Neutrophil (primary cell): ENCODE measurements at regions not wholly inside any gene's neighbourhood (a gene's known extent, or its start where the extent isn't known, plus 50 kb on each side); places are given as distances from the start of the nearest gene placed in this dataset.
"Not testable (repeated sequence)": the region's sequence is repeated elsewhere in the genome, so short reads cannot be mapped to it uniquely, and the experiment has no call there.

ENCODE experiments used
- H3K27ac ChIP-seq: fragments of 200-600 bp; sonication (generic); 2 replicates; pipeline ENCODE4 v1.5.1; 2016; ENCODE audit warnings: mild to moderate bottlenecking, moderate library complexity
- H3K27me3 ChIP-seq: fragments of 200-600 bp; sonication (generic); 2 replicates; pipeline ENCODE4 v1.6.0; 2016; ENCODE audit warnings: mild to moderate bottlenecking
- H3K36me3 ChIP-seq: fragments of 200-600 bp; sonication (generic); 2 replicates; pipeline ENCODE4 v1.5.1; 2017
- H3K4me1 ChIP-seq, 2 experiments: fragments of 200-600 bp in 1 of 2; sonication (generic) in 1 of 2; 1 replicate in 1 of 2; 2 replicates in 1 of 2; pipeline versions ENCODE4 v1.5.1 to v1.6.1; 2013 to 2016; ENCODE audit warnings: low read depth in 1 of 2, low read length in 1 of 2, mild to moderate bottlenecking in 1 of 2, moderate library complexity in 1 of 2; ENCODE audit not compliant: control insufficient read depth in 1 of 2, insufficient read depth in 1 of 2
- H3K4me3 ChIP-seq, 2 experiments: fragments of 200-600 bp in 1 of 2; sonication (generic) in 1 of 2; 1 replicate in 1 of 2; 2 replicates in 1 of 2; pipeline ENCODE4 v1.5.1; 2013 to 2016; ENCODE audit warnings: low read depth in 1 of 2, low read length in 1 of 2, mild to moderate bottlenecking in 1 of 2, moderate library complexity in 1 of 2
- H3K9me3 ChIP-seq: fragments of 200-600 bp; sonication (generic); 2 replicates; pipeline ENCODE4 v1.5.1; 2016
- CTCF ChIP-seq: fragments of 200-600 bp; sonication (generic); IDR thresholded peaks from 2 replicates; pipeline ENCODE4 v1.5.1; 2016; ENCODE audit warnings: antibody characterized with exemption

- no peak overlapping the region for H3K27ac ChIP-seq
- no peaks in the 10 kb centered on the region for H3K9me3 ChIP-seq
- no peaks in the 10 kb centered on the region for H3K36me3 ChIP-seq
- peaks cover 60% of the 10 kb centered on the region for H3K27me3 ChIP-seq
- H3K4me1 ChIP-seq, result peaks cover 9 to 13% of the 10 kb centered on the region in 2 experiments
- no peak overlapping the region for H3K4me3 ChIP-seq
- TF ChIP-seq CTCF, result no peak
Observed at GRCh38 chr1:47491341-47491753, 53.5 kb downstream of the FOXD2 start.

- peaks cover 9 to 13% of the 10 kb centered on the region in 2 experiments for H3K4me1 ChIP-seq
- peaks cover 61% of the 10 kb centered on the region for H3K27me3 ChIP-seq
- H3K4me3 ChIP-seq, result no peak overlapping the region
- H3K36me3 ChIP-seq, result no peaks in the 10 kb centered on the region
- no peak overlapping the region for H3K27ac ChIP-seq
- no peak for TF ChIP-seq CTCF
- H3K9me3 ChIP-seq, result no peaks in the 10 kb centered on the region
Observed at GRCh38 chr1:47495176-47495713, 57.4 kb downstream of the FOXD2 start.

GRCh38 chr1:47498551-47498950, 60.7 kb downstream of the FOXD2 start:
- Histone ChIP-seq H3K4me3 (no peak overlapping the region), H3K27ac (no peak overlapping the region), H3K9me3 (no peaks in the 10 kb centered on the region), H3K4me1 (no peaks in the 10 kb centered on the region), H3K36me3 (no peaks in the 10 kb centered on the region), H3K27me3 (peaks cover 89% of the 10 kb centered on the region)
- TF ChIP-seq CTCF, result no peak

GRCh38 chr1:47501069-47501468, 63.2 kb downstream of the FOXD2 start:
- Histone ChIP-seq H3K36me3 (no peaks in the 10 kb centered on the region), H3K27ac (no peak overlapping the region), H3K4me3 (no peak overlapping the region), H3K27me3 (peaks cover 79% of the 10 kb centered on the region), H3K9me3 (no peaks in the 10 kb centered on the region), H3K4me1 (no peaks in the 10 kb centered on the region)
- no peak for TF ChIP-seq CTCF

- no peak for TF ChIP-seq CTCF
- H3K27ac ChIP-seq, result no peak overlapping the region
- no peak overlapping the region for H3K4me3 ChIP-seq
- no peaks in the 10 kb centered on the region for H3K36me3 ChIP-seq
- H3K4me1 ChIP-seq, result no peaks in the 10 kb centered on the region
- H3K27me3 ChIP-seq, result peaks cover 82% of the 10 kb centered on the region
- no peaks in the 10 kb centered on the region for H3K9me3 ChIP-seq
Observed at GRCh38 chr1:47502746-47503370, 65.0 kb downstream of the FOXD2 start.

- peaks cover 88% of the 10 kb centered on the region for H3K27me3 ChIP-seq
- H3K4me3 ChIP-seq, H3K27ac ChIP-seq, H3K36me3 ChIP-seq, H3K9me3 ChIP-seq, H3K4me1 ChIP-seq: not testable (repeated sequence)
Observed at GRCh38 chr1:47504840-47505239, 67.0 kb downstream of the FOXD2 start.
